A673 (cell line): ENCODE measurements at regions not wholly inside any gene's neighbourhood (a gene's known extent, or its start where the extent isn't known, plus 50 kb on each side); places are given as distances from the start of the nearest gene placed in this dataset.

Source experiments
- BruUV-seq: library from RNA; stranded (reverse); fragments of 400-500 nt; replicated peaks from 2 replicates; lab custom pipeline; 2021; lab: Mats Ljungman, UMichigan
- CTCF ChIA-PET: fragments of 300-600 bp; sonication (Branson Sonifier 250); formaldehyde crosslinking; loops from one replicate; lab custom pipeline; 2022; ENCODE audit warnings: antibody characterized with exemption; lab: Charles Lee
- POLR2A ChIA-PET: fragments of 300-600 bp; sonication (Branson Sonifier 250); formaldehyde crosslinking; loops from one replicate; lab custom pipeline; 2022; ENCODE audit warnings: antibody characterized with exemption; ENCODE audit not compliant: low non-redundant PET; lab: Charles Lee
- DNase-seq: peaks from one replicate; pipeline ENCODE4 v3.0.0-alpha.2; 2015; ENCODE audit warnings: low spot score
- H3K27ac ChIP-seq: fragments of 200-600 bp; sonication (generic); 2 replicates; pipeline ENCODE4 v1.5.1; 2016; ENCODE audit warnings: mixed run types, low read depth, mild to moderate bottlenecking, mixed read lengths, antibody characterized with exemption, low read length; ENCODE audit not compliant: poor library complexity, severe bottlenecking
- H3K27me3 ChIP-seq: fragments of 200-600 bp; sonication (generic); replicated peaks from 2 replicates; pipeline ENCODE4 v1.6.1; 2017; ENCODE audit warnings: mixed run types, low read depth, mild to moderate bottlenecking, mixed read lengths, antibody characterized with exemption, low read length; ENCODE audit not compliant: insufficient read depth, poor library complexity
- H3K36me3 ChIP-seq: fragments of 200-600 bp; sonication (generic); 2 replicates; pipeline ENCODE4 v1.6.1; 2016; ENCODE audit warnings: mixed run types, mild to moderate bottlenecking, mixed read lengths, antibody characterized with exemption, low read length; ENCODE audit not compliant: insufficient read depth, poor library complexity, severe bottlenecking
- H3K4me1 ChIP-seq: fragments of 200-600 bp; sonication (generic); 2 replicates; pipeline ENCODE4 v1.6.1; 2017; ENCODE audit warnings: mixed run types, mild to moderate bottlenecking, mixed read lengths, antibody characterized with exemption, low read length; ENCODE audit not compliant: insufficient read depth, poor library complexity, severe bottlenecking
- H3K4me3 ChIP-seq: fragments of 200-600 bp; sonication (generic); 2 replicates; pipeline ENCODE4 v1.5.1; 2016; ENCODE audit warnings: low read depth, mixed run types, mild to moderate bottlenecking, mixed read lengths, low read length; ENCODE audit not compliant: poor library complexity, severe bottlenecking
- H3K9me3 ChIP-seq: fragments of 200-600 bp; sonication (generic); 2 replicates; pipeline ENCODE4 v1.6.1; 2016; ENCODE audit warnings: mixed run types, low read depth, mild to moderate bottlenecking, mixed read lengths, antibody characterized with exemption, low read length; ENCODE audit not compliant: poor library complexity, severe bottlenecking
- CTCF ChIP-seq: fragments of 300-800, 200-600 bp; sonication (generic); conservative IDR thresholded peaks from 2 replicates; pipeline ENCODE4 v1.5.1; 2017; ENCODE audit warnings: low read depth, mild to moderate bottlenecking, antibody characterized with exemption, low read length, moderate library complexity, mixed read lengths
- EZH2 ChIP-seq: fragments of 200-600 bp; sonication (generic); IDR thresholded peaks from 2 replicates; pipeline ENCODE4 v1.6.1; 2017; ENCODE audit warnings: borderline replicate concordance, low read depth, mild to moderate bottlenecking, mixed read lengths, antibody characterized with exemption, low read length; ENCODE audit not compliant: poor library complexity, severe bottlenecking
- intact Hi-C: fragments of 100-400 bp; cut with micrococcal nuclease; formaldehyde crosslinking; loops from one replicate; pipeline ENCODE4 v1.10.0; 2022; ENCODE audit not compliant: unreplicated experiment

- BruUV-seq: no TSS peak
- CTCF ChIA-PET: no interaction called here
- Histone ChIP-seq H3K9me3 (no peaks in the 10 kb centered on the region), H3K27me3 (no peaks in the 10 kb centered on the region), H3K27ac (no peak overlapping the region), H3K4me3 (no peak overlapping the region), H3K36me3 (no peaks in the 10 kb centered on the region), H3K4me1 (peaks cover under 1% of the 10 kb centered on the region)
- intact Hi-C loops: no loop called here
- no peak for TF ChIP-seq EZH2
- no peak for TF ChIP-seq CTCF
- POLR2A ChIA-PET: no interaction called here
- DNase-seq: no peak
Observed at GRCh38 chr6:95081949-95082348, 495.4 kb upstream of the MANEA start.

GRCh38 chr6:95083506-95083905 is 493.8 kb upstream of the MANEA start:
- BruUV-seq: no TSS peak
- POLR2A ChIA-PET: no interaction called here
- Histone ChIP-seq H3K36me3 (no peaks in the 10 kb centered on the region), H3K27ac (no peak overlapping the region), H3K4me3 (no peak overlapping the region), H3K27me3 (no peaks in the 10 kb centered on the region), H3K9me3 (no peaks in the 10 kb centered on the region), H3K4me1 (peaks cover 11% of the 10 kb centered on the region)
- TF ChIP-seq CTCF (no peak), EZH2 (no peak)
- DNase-seq: no peak
- CTCF ChIA-PET: no interaction called here
- intact Hi-C loops: no loop called here

- no TSS peak for BruUV-seq
- ChIA-PET CTCF (no interaction called here), POLR2A (no interaction called here)
- Histone ChIP-seq H3K36me3 (no peaks in the 10 kb centered on the region), H3K4me1 (peaks cover 11% of the 10 kb centered on the region), H3K27ac (no peak overlapping the region), H3K27me3 (no peaks in the 10 kb centered on the region), H3K9me3 (no peaks in the 10 kb centered on the region), H3K4me3 (no peak overlapping the region)
- TF ChIP-seq EZH2: no peak
- no peak for TF ChIP-seq CTCF
- intact Hi-C loops: no loop called here
- no peak for DNase-seq
Observed at GRCh38 chr6:95084867-95085266, 492.5 kb upstream of the MANEA start.
